Activated CD8-positive, alpha-beta memory T cell treated with anti-CD3 and anti-CD28 coated beads, Interleukin-2, amount 10 ng/mL, durations not matched to agents 7 days and 5 days (primary cell): ENCODE measurements at regions not wholly inside any gene's neighbourhood (a gene's known extent, or its start where the extent isn't known, plus 50 kb on each side); places are given as distances from the start of the nearest gene placed in this dataset.
"Not testable (repeated sequence)": the region's sequence is repeated elsewhere in the genome, so short reads cannot be mapped to it uniquely, and the experiment has no call there.

Experiments used
- ATAC-seq: fragments of 150-1000 bp; cut with Tn5 transposase; one replicate; pipeline ENCODE4 v1.10.0; 2021; ENCODE audit warnings: moderate library complexity
- CTCF ChIA-PET: fragments of 350-600 bp; sonication (Branson Sonifier 250); formaldehyde crosslinking; loops from one replicate; lab custom pipeline; 2021; ENCODE audit warnings: antibody characterized with exemption; lab: Charles Lee
- DNase-seq: peaks from one replicate; pipeline ENCODE4 v3.0.0-alpha.2; 2020
- H3K27ac Mint-ChIP-seq: one replicate; pipeline ENCODE4 v1.8.0; 2021; ENCODE audit warnings: mild to moderate bottlenecking, mixed read lengths
- H3K27me3 Mint-ChIP-seq: one replicate; pipeline ENCODE4 v1.8.0; 2021; ENCODE audit warnings: mixed read lengths
- H3K36me3 Mint-ChIP-seq: one replicate; pipeline ENCODE4 v1.8.0; 2021; ENCODE audit warnings: mild to moderate bottlenecking, mixed read lengths
- H3K4me1 Mint-ChIP-seq: one replicate; pipeline ENCODE4 v1.8.0; 2021; ENCODE audit warnings: mixed read lengths
- H3K4me3 Mint-ChIP-seq: one replicate; pipeline ENCODE4 v1.8.0; 2021; ENCODE audit warnings: mild to moderate bottlenecking, moderate library complexity, mixed read lengths
- H3K9me3 Mint-ChIP-seq: one replicate; pipeline ENCODE4 v1.8.0; 2022; ENCODE audit warnings: low read depth, mixed read lengths

DNA sequence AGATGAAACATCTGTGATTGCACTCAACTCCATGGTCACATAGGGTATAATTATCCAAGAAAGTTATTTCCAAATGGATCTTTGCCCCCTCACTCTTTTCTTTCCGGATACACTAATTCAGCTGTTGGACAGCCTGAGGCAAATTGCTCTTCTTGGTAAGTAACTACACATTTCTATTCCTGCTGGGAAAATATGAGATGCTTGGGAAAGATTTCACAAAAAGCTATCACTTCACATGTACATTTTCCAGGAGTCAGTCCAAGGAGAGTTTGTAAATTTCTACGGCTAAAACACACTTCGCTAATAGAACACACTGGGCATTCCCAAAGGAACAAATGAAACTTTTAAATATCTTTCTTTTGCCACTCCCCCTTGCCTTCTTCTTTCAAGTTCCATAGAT lies 123.0 kb upstream of the GRIA1 start:
- Mint-ChIP-seq H3K9me3 (no peaks in the 10 kb centered on the region), H3K36me3 (no peaks in the 10 kb centered on the region), H3K27me3 (no peaks in the 10 kb centered on the region), H3K4me1 (no peaks in the 10 kb centered on the region), H3K4me3 (no peak overlapping the region), H3K27ac (no peak overlapping the region)
- DNase-seq: no peak
- no peak for ATAC-seq
- CTCF ChIA-PET: no interaction called here

- ATAC-seq (no peak), DNase-seq (no peak)
- Mint-ChIP-seq H3K36me3 (no peaks in the 10 kb centered on the region), H3K4me3 (no peak overlapping the region), H3K9me3 (no peaks in the 10 kb centered on the region), H3K27me3 (no peaks in the 10 kb centered on the region), H3K4me1 (no peaks in the 10 kb centered on the region), H3K27ac (no peak overlapping the region)
- CTCF ChIA-PET: no interaction called here
These were observed 117.9 kb upstream of the GRIA1 start for GRCh38 chr5:153372425-153373129.

DNA sequence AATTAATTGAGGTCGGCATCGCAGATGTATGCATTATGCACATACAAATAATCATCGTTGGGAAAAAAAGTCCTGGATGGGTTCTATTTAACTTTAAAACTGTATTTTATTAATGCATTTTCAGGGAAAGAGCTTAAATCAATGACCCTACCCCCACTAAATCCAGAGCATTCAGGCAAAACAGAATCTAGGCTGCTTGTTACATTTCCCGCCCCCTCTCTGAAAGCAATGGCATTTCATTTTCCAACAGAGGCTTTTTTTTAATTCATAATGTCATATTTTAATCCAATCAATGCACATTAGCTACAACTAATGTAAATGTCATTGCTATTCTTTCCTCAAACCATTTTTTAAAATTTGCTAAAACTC lies 117.4 kb upstream of the GRIA1 start:
- H3K27ac Mint-ChIP-seq: no peak overlapping the region
- CTCF ChIA-PET: no interaction called here
- no peak for DNase-seq
- no peaks in the 10 kb centered on the region for H3K36me3 Mint-ChIP-seq
- no peaks in the 10 kb centered on the region for H3K9me3 Mint-ChIP-seq
- no peaks in the 10 kb centered on the region for H3K4me1 Mint-ChIP-seq
- ATAC-seq: no peak
- H3K27me3 Mint-ChIP-seq: no peaks in the 10 kb centered on the region
- no peak overlapping the region for H3K4me3 Mint-ChIP-seq

GRCh38 chr5:153381630-153382029 lies 108.8 kb upstream of the GRIA1 start:
- CTCF ChIA-PET, H3K4me1 Mint-ChIP-seq, H3K27ac Mint-ChIP-seq, DNase-seq, H3K9me3 Mint-ChIP-seq, ATAC-seq, H3K36me3 Mint-ChIP-seq, H3K4me3 Mint-ChIP-seq, H3K27me3 Mint-ChIP-seq: not testable (repeated sequence)

- H3K9me3 Mint-ChIP-seq: no peaks in the 10 kb centered on the region
- DNase-seq (no peak), ATAC-seq (no peak)
- no peak overlapping the region for H3K27ac Mint-ChIP-seq
- no peak overlapping the region for H3K4me3 Mint-ChIP-seq
- no peaks in the 10 kb centered on the region for H3K36me3 Mint-ChIP-seq
- CTCF ChIA-PET: no interaction called here
- H3K27me3 Mint-ChIP-seq: no peaks in the 10 kb centered on the region
- H3K4me1 Mint-ChIP-seq: no peaks in the 10 kb centered on the region
These were observed 99.9 kb upstream of the GRIA1 start for GRCh38 chr5:153390569-153390968.

GRCh38 chr5:153399595-153399994 lies 90.9 kb upstream of the GRIA1 start:
- no peaks in the 10 kb centered on the region for H3K36me3 Mint-ChIP-seq
- ATAC-seq (no peak), DNase-seq (no peak)
- no peak overlapping the region for H3K27ac Mint-ChIP-seq
- H3K27me3 Mint-ChIP-seq: no peaks in the 10 kb centered on the region
- no peaks in the 10 kb centered on the region for H3K9me3 Mint-ChIP-seq
- no peaks in the 10 kb centered on the region for H3K4me1 Mint-ChIP-seq
- no peak overlapping the region for H3K4me3 Mint-ChIP-seq
- CTCF ChIA-PET: no interaction called here

- Mint-ChIP-seq H3K27ac (no peak overlapping the region), H3K4me1 (no peaks in the 10 kb centered on the region), H3K4me3 (no peak overlapping the region), H3K36me3 (no peaks in the 10 kb centered on the region), H3K9me3 (no peaks in the 10 kb centered on the region), H3K27me3 (no peaks in the 10 kb centered on the region)
- ATAC-seq: no peak
- no peak for DNase-seq
- CTCF ChIA-PET: no interaction called here
These were observed 89.5 kb upstream of the GRIA1 start for GRCh38 chr5:153400931-153401330.

DNA sequence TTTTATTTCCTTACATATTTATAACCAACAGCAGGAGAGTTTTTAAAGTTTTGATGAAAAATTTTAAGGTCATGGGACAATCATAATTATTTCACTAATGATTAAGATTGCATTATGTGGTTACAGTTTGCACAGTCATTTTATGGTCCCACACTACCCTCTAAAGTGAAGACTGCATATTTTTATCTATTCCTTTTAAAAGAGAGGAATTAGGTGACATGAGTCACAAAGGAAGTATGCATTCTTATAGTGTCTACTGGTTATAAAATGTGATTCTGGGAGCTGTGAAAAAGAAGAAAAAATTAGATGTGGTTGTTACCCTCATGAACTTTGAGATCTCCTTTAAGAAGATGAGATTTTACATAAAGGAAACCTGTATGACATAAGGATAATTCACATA lies 87.9 kb upstream of the GRIA1 start:
- Mint-ChIP-seq H3K27me3 (no peaks in the 10 kb centered on the region), H3K27ac (no peak overlapping the region), H3K4me3 (no peak overlapping the region), H3K4me1 (no peaks in the 10 kb centered on the region), H3K36me3 (no peaks in the 10 kb centered on the region), H3K9me3 (no peaks in the 10 kb centered on the region)
- ATAC-seq (no peak), DNase-seq (no peak)
- CTCF ChIA-PET: no interaction called here

- ATAC-seq: no peak
- CTCF ChIA-PET: no interaction called here
These were observed 87.0 kb upstream of the GRIA1 start for GRCh38 chr5:153403470-153403869.

DNA sequence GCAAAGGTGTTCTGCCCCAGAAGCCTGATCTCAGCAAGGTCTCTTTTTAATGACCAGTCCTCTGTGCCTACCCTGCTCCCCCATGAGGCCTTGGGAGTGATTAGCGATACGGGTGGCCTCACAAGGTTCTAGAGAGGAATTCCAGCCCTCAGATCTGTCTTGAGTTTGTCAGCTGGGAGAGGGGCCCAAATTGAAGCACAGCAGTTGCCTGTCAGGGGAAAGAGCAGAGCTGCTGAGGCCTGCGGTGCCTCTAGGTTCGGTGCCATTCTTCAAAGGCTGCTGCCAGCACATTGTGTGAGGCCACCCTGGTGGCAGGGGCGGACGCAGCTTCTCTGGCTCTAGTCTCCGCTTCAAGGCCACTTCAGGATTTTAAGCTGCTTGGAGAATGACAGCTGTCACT lies 85.7 kb upstream of the GRIA1 start:
- no peaks in the 10 kb centered on the region for H3K9me3 Mint-ChIP-seq
- DNase-seq: no peak
- H3K27me3 Mint-ChIP-seq: no peaks in the 10 kb centered on the region
- H3K4me1 Mint-ChIP-seq: no peaks in the 10 kb centered on the region
- CTCF ChIA-PET: no interaction called here
- no peak overlapping the region for H3K4me3 Mint-ChIP-seq
- no peak for ATAC-seq
- H3K36me3 Mint-ChIP-seq: no peaks in the 10 kb centered on the region
- no peak overlapping the region for H3K27ac Mint-ChIP-seq

More at GRCh38 chr5:153403470-153403869, 87.0 kb upstream of the GRIA1 start:
- Mint-ChIP-seq H3K4me1 (no peaks in the 10 kb centered on the region), H3K27ac (no peak overlapping the region), H3K36me3 (no peaks in the 10 kb centered on the region), H3K9me3 (no peaks in the 10 kb centered on the region), H3K4me3 (no peak overlapping the region), H3K27me3 (no peaks in the 10 kb centered on the region)
- DNase-seq: no peak

GRCh38 chr5:153421676-153422075 lies 68.8 kb upstream of the GRIA1 start:
- Mint-ChIP-seq H3K4me1 (no peaks in the 10 kb centered on the region), H3K27me3 (no peaks in the 10 kb centered on the region), H3K4me3 (no peak overlapping the region), H3K27ac (no peak overlapping the region), H3K36me3 (no peaks in the 10 kb centered on the region), H3K9me3 (no peaks in the 10 kb centered on the region)
- CTCF ChIA-PET: no interaction called here
- ATAC-seq (no peak), DNase-seq (no peak)

DNA sequence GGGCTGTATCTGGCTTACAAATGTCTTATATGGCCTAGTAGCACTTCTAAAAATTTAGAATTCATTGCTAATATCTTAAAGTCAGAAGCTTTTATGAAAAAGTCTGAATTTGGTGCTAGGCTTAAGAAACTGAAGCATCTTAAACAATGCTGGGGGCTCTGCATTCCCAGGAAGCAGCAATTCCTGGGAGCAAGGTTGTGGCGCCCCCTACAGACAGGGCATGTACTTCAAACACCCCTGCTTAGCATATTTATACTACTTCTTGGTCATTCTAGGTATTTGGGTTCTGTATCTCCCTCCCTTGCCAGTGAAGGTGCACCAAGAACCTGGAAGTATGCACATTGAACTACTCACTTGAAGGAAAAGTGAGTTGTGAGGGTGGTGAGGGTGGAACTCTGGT lies 64.6 kb upstream of the GRIA1 start:
- no peaks in the 10 kb centered on the region for H3K4me1 Mint-ChIP-seq
- no peak overlapping the region for H3K4me3 Mint-ChIP-seq
- no peaks in the 10 kb centered on the region for H3K36me3 Mint-ChIP-seq
- CTCF ChIA-PET: no interaction called here
- H3K9me3 Mint-ChIP-seq: no peaks in the 10 kb centered on the region
- ATAC-seq (no peak), DNase-seq (no peak)
- H3K27me3 Mint-ChIP-seq: no peaks in the 10 kb centered on the region
- no peak overlapping the region for H3K27ac Mint-ChIP-seq

- Mint-ChIP-seq H3K27me3 (no peaks in the 10 kb centered on the region), H3K36me3 (no peaks in the 10 kb centered on the region), H3K27ac (no peak overlapping the region), H3K4me3 (no peak overlapping the region), H3K4me1 (no peaks in the 10 kb centered on the region), H3K9me3 (no peaks in the 10 kb centered on the region)
- CTCF ChIA-PET: no interaction called here
- DNase-seq (no peak), ATAC-seq (no peak)
These were observed 60.6 kb upstream of the GRIA1 start for GRCh38 chr5:153429761-153430380.

DNA sequence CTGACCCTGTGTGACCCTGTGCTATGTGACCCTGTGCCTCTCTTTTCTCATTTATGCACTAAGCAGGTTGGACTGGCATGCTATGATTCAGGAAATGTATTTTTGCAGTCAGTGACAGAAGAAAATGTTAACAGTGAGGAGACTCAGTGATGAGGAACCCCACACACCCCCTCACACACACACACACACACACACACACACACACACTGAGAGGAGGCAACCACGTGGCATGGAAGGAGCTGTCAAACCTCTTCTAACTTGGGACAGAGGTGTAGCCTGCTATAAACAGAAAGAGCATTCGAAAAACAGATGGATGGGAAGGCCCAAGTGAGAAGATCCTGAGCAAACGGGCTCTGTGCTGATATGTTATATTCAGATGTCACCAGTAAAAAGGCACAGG lies 57.9 kb upstream of the GRIA1 start:
- Mint-ChIP-seq H3K4me1 (no peaks in the 10 kb centered on the region), H3K9me3 (no peaks in the 10 kb centered on the region), H3K4me3 (no peak overlapping the region), H3K36me3 (no peaks in the 10 kb centered on the region), H3K27ac (no peak overlapping the region), H3K27me3 (no peaks in the 10 kb centered on the region)
- DNase-seq: no peak
- CTCF ChIA-PET: no interaction called here
- no peak for ATAC-seq
